IMR-90 (cell line): ENCODE measurements at regions not wholly inside any gene's neighbourhood (a gene's known extent, or its start where the extent isn't known, plus 50 kb on each side); places are given as distances from the start of the nearest gene placed in this dataset.

Source experiments
- ATAC-seq: fragments of 200-7000 bp; cut with Tn5 transposase; 2 replicates; pipeline ENCODE4 v1.9.1; 2020; ENCODE audit warnings: low read depth, mild to moderate bottlenecking, moderate library complexity
- BruUV-seq: library from RNA; stranded (reverse); fragments of 400-500 nt; replicated peaks from 2 replicates; lab custom pipeline; 2021; lab: Mats Ljungman, UMichigan
- CTCF ChIA-PET: fragments of 300-600 bp; formaldehyde crosslinking; extraction: SDS; loops from one replicate; lab custom pipeline; 2021; ENCODE audit warnings: antibody characterized with exemption; lab: Yijun Ruan, JAX
- POLR2A ChIA-PET: fragments of 300-600 bp; sonication (Branson Sonifier 250); formaldehyde crosslinking; loops from one replicate; lab custom pipeline; 2022; ENCODE audit warnings: antibody characterized with exemption; ENCODE audit not compliant: unreplicated experiment; lab: Charles Lee
- DNase-seq: peaks from one replicate; pipeline ENCODE4 v3.0.0; 2013
- H2AFZ ChIP-seq: replicated peaks from 2 replicates; pipeline ENCODE3; 2013; ENCODE audit warnings: low read length, mild to moderate bottlenecking; ENCODE audit not compliant: poor library complexity
- H2AK5ac ChIP-seq: 2 replicates; pipeline ENCODE4 v1.6.1; 2013; ENCODE audit warnings: low read depth, low read length, inconsistent platforms
- H2AK9ac ChIP-seq: replicated peaks from 2 replicates; pipeline ENCODE3; 2013; ENCODE audit warnings: mild to moderate bottlenecking, low read depth, low read length, moderate library complexity; ENCODE audit not compliant: poor library complexity
- H2BK120ac ChIP-seq: 2 replicates; pipeline ENCODE4 v1.6.1; 2013; ENCODE audit warnings: low read depth, low read length, inconsistent platforms
- H2BK15ac ChIP-seq: 3 replicates; pipeline ENCODE4 v1.6.1; 2013; ENCODE audit warnings: low read depth, low read length, inconsistent platforms
- H2BK20ac ChIP-seq: 2 replicates; pipeline ENCODE4 v1.6.1; 2013; ENCODE audit warnings: low read depth, mild to moderate bottlenecking, inconsistent platforms, low read length, moderate library complexity
- H2BK5ac ChIP-seq: 2 replicates; pipeline ENCODE4 v1.6.1; 2013; ENCODE audit warnings: mild to moderate bottlenecking, low read depth, low read length, inconsistent platforms; ENCODE audit not compliant: poor library complexity, severe bottlenecking
- H3K14ac ChIP-seq: replicated peaks from 2 replicates; pipeline ENCODE4 v1.6.1; 2013; ENCODE audit warnings: low read depth, low read length, inconsistent platforms
- H3K18ac ChIP-seq: 2 replicates; pipeline ENCODE4 v1.6.1; 2013; ENCODE audit warnings: low read depth, low read length, control low read depth
- H3K23ac ChIP-seq: 2 replicates; pipeline ENCODE4 v1.6.1; 2013; ENCODE audit warnings: low read depth, low read length, inconsistent platforms
- H3K27ac ChIP-seq: 2 replicates; pipeline ENCODE4 v1.5.1; 2013; ENCODE audit warnings: mild to moderate bottlenecking, control low read depth, low read length; ENCODE audit not compliant: insufficient read depth
- H3K27me3 ChIP-seq: 2 replicates; pipeline ENCODE4 v1.6.1; 2013; ENCODE audit warnings: low read length; ENCODE audit not compliant: control insufficient read depth, insufficient read depth
- H3K36me3 ChIP-seq: 2 replicates; pipeline ENCODE4 v1.6.1; 2013; ENCODE audit warnings: low read length, mixed read lengths; ENCODE audit not compliant: control insufficient read depth, insufficient read depth
- H3K4ac ChIP-seq: 2 replicates; pipeline ENCODE4 v1.6.1; 2013; ENCODE audit warnings: low read depth, low read length, inconsistent platforms
- H3K4me1 ChIP-seq: 2 replicates; pipeline ENCODE4 v1.6.1; 2013; ENCODE audit warnings: low read length, mixed read lengths; ENCODE audit not compliant: control insufficient read depth, insufficient read depth
- H3K4me2 ChIP-seq: 2 replicates; pipeline ENCODE4 v1.6.1; 2013; ENCODE audit warnings: low read depth, mild to moderate bottlenecking, control low read depth, low read length, moderate library complexity
- H3K4me3 ChIP-seq: 2 replicates; pipeline ENCODE4 v1.5.1; 2013; ENCODE audit warnings: low read depth, mild to moderate bottlenecking, control low read depth, low read length, moderate library complexity; ENCODE audit not compliant: insufficient read depth
- H3K56ac ChIP-seq: 2 replicates; pipeline ENCODE4 v1.6.1; 2013; ENCODE audit warnings: low read length, inconsistent platforms; ENCODE audit not compliant: insufficient read depth; ENCODE audit errors: extremely low read depth
- H3K79me1 ChIP-seq, 2 experiments: 2 replicates each; pipeline ENCODE4 v1.6.1; 2013; ENCODE audit warnings: low read length in 2 of 2, inconsistent platforms in 1 of 2, low read depth in 1 of 2
- H3K9ac ChIP-seq: 2 replicates; pipeline ENCODE4 v1.6.1; 2013; ENCODE audit warnings: low read depth, low read length, control low read depth
- H3K9me1 ChIP-seq: 2 replicates; pipeline ENCODE4 v1.6.1; 2013; ENCODE audit warnings: low read length, inconsistent platforms; ENCODE audit not compliant: insufficient read depth
- H3K9me3 ChIP-seq: 2 replicates; pipeline ENCODE4 v1.6.1; 2013; ENCODE audit warnings: low read length; ENCODE audit not compliant: control insufficient read depth, insufficient read depth
- H4K20me1 ChIP-seq: 2 replicates; pipeline ENCODE4 v1.6.1; 2013; ENCODE audit warnings: low read length, inconsistent platforms; ENCODE audit not compliant: insufficient read depth
- H4K5ac ChIP-seq: 2 replicates; pipeline ENCODE4 v1.6.1; 2013; ENCODE audit warnings: mild to moderate bottlenecking, low read depth, low read length, control low read depth
- H4K8ac ChIP-seq, 2 experiments: 2 replicates each; pipeline ENCODE4 v1.6.1; 2013; ENCODE audit warnings: low read depth in 2 of 2, low read length in 2 of 2, control low read depth in 1 of 2, inconsistent platforms in 1 of 2
- H4K91ac ChIP-seq: 2 replicates; pipeline ENCODE4 v1.6.1; 2013; ENCODE audit warnings: low read depth, low read length, inconsistent platforms; ENCODE audit not compliant: insufficient read depth
- CEBPB ChIP-seq: IDR thresholded peaks from 2 replicates; pipeline ENCODE4 v1.6.1; 2012; ENCODE audit warnings: low read depth, low read length, improper control_type of control experiment
- CHD1 ChIP-seq: IDR thresholded peaks from 2 replicates; pipeline ENCODE4 v1.6.1; 2012; ENCODE audit warnings: low read depth, low read length, improper control_type of control experiment
- ELK1 ChIP-seq: fragments of 150-350 bp; IDR thresholded peaks from 2 replicates; pipeline ENCODE4 v1.6.1; 2016; ENCODE audit warnings: low read depth, mild to moderate bottlenecking, low read length, moderate library complexity, borderline replicate concordance
- MAZ ChIP-seq: IDR thresholded peaks from 2 replicates; pipeline ENCODE4 v1.6.1; 2012; ENCODE audit warnings: low read depth, mild to moderate bottlenecking, low read length, improper control_type of control experiment, moderate library complexity, borderline replicate concordance
- RFX5 ChIP-seq: IDR thresholded peaks from 2 replicates; pipeline ENCODE4 v1.8.0; 2012; ENCODE audit warnings: low read depth, mild to moderate bottlenecking, low read length, moderate library complexity
- WGBS, 2 experiments: methylation state at CpG; one replicate each; pipeline versions ENCODE4 v1.1.5 to v1.1.7; 2013; ENCODE audit warnings: missing lambda C conversion rate in 2 of 2; ENCODE audit not compliant: insufficient read length in 1 of 2; ENCODE audit errors: extremely low coverage in 2 of 2; 5-methylcytosine and 5-hydroxymethylcytosine counted together
- dilution Hi-C: fragments of 300-500 bp; cut with HindIII; formaldehyde crosslinking; loops from one replicate; pipeline ENCODE4 v1.14.3; 2018; ENCODE audit warnings: low sequenced_read_pairs; ENCODE audit not compliant: unreplicated experiment
- in situ Hi-C: fragments of 300-500 bp; cut with MboI; formaldehyde crosslinking; loops from 3 replicates; pipeline ENCODE4 v1.14.3; 2019; ENCODE audit warnings: low sequenced_read_pairs, inconsistent platforms, mixed read lengths
- intact Hi-C: fragments of 100-400 bp; cut with micrococcal nuclease; formaldehyde crosslinking; loops from 2 replicates; pipeline ENCODE4 v1.10.0; 2022

- H3K14ac ChIP-seq = no peak overlapping the region
- no peak overlapping the region for H4K8ac ChIP-seq
- BruUV-seq = no TSS peak
- intact Hi-C loops = no loop called here
- H3K18ac ChIP-seq = no peak overlapping the region
- in situ Hi-C loops = no loop called here
- ChIA-PET POLR2A (no interaction called here), CTCF (no interaction called here)
- no peak overlapping the region for H2AK5ac ChIP-seq
- no peak overlapping the region for H3K4me3 ChIP-seq
- dilution Hi-C loops = no loop called here
- no peaks in the 10 kb centered on the region for H3K27me3 ChIP-seq
- H2BK120ac ChIP-seq = no peak overlapping the region
- no peak overlapping the region for H3K56ac ChIP-seq
- DNase-seq (no peak), ATAC-seq (no peak)
- no peak for TF ChIP-seq CEBPB
- TF ChIP-seq MAZ = no peak
- TF ChIP-seq RFX5 = no peak
- TF ChIP-seq ELK1 = no peak
- TF ChIP-seq CHD1 = no peak
- no peak overlapping the region for H3K23ac ChIP-seq
- no peaks in the 10 kb centered on the region for H3K9me1 ChIP-seq
- no peaks in the 10 kb centered on the region for H3K79me1 ChIP-seq
- H2BK15ac ChIP-seq = no peak overlapping the region
- no peak overlapping the region for H2BK20ac ChIP-seq
- no peak overlapping the region for H3K27ac ChIP-seq
- no peaks in the 10 kb centered on the region for H3K36me3 ChIP-seq
- H3K9me3 ChIP-seq = peaks cover 12% of the 10 kb centered on the region; the same call in 1 of the 2 replicates
- no peak overlapping the region for H2AK9ac ChIP-seq
- H4K5ac ChIP-seq = no peak overlapping the region
- H4K91ac ChIP-seq = no peak overlapping the region
- no peak overlapping the region for H3K4ac ChIP-seq
- H4K20me1 ChIP-seq = no peaks in the 10 kb centered on the region
- no peak overlapping the region for H3K9ac ChIP-seq
- WGBS, 2 experiments = no CpG with 5 or more reads among the region's 3 CpGs
- H3K4me2 ChIP-seq = no peak overlapping the region
- no peak overlapping the region for H2BK5ac ChIP-seq
- H3K4me1 ChIP-seq = no peaks in the 10 kb centered on the region
- H2AFZ ChIP-seq = no peak overlapping the region
These were observed 146.4 kb upstream of the MAP2 start for GRCh38 chr2:209277444-209277843.
